ENCODE measurements at regions not wholly inside any gene's neighbourhood (a gene's known extent, or its start where the extent isn't known, plus 50 kb on each side); places are given as distances from the start of the nearest gene placed in this dataset.

- DNase-seq (no peak), ATAC-seq (ENCODE audit: low read depth) (no peak)
- no peaks in the 10 kb centered on the region for H3K4me1 Mint-ChIP-seq
- H3K36me3 Mint-ChIP-seq (ENCODE audit: low read depth), result no peaks in the 10 kb centered on the region
- TF ChIP-seq CTCF (IDR thresholded peaks at IDR 0.05), result no peak
- no peaks in the 10 kb centered on the region for H3K9me3 Mint-ChIP-seq
- intact Hi-C loops (cut with micrococcal nuclease), result no loop called here
- ChIA-PET CTCF (no interaction called here), POLR2A (no interaction called here)
- no peak overlapping the region for H3K27ac Mint-ChIP-seq
- no peaks in the 10 kb centered on the region for H3K27me3 Mint-ChIP-seq
- no peak overlapping the region for H3K4me3 Mint-ChIP-seq
Observed at GRCh38 chr1:106226550-106226949, 829.9 kb upstream of the PRMT6 start.

- CTCF ChIA-PET, result no interaction called here
- no peaks in the 10 kb centered on the region for H3K4me1 Mint-ChIP-seq
- no peaks in the 10 kb centered on the region for H3K27me3 Mint-ChIP-seq
- no peak overlapping the region for H3K4me3 Mint-ChIP-seq
- DNase-seq (no peak), ATAC-seq (ENCODE audit: low read depth) (no peak)
- no peak for TF ChIP-seq CTCF (IDR thresholded peaks at IDR 0.05)
- intact Hi-C loops (cut with micrococcal nuclease), result no loop called here
- H3K27ac Mint-ChIP-seq, result no peak overlapping the region
- POLR2A ChIA-PET, result no interaction called here
- H3K9me3 Mint-ChIP-seq, result no peaks in the 10 kb centered on the region
- H3K36me3 Mint-ChIP-seq (ENCODE audit: low read depth), result no peaks in the 10 kb centered on the region
Observed at GRCh38 chr1:106232128-106232527, 824.3 kb upstream of the PRMT6 start.

GRCh38 chr1:106233511-106233910, 823.0 kb upstream of the PRMT6 start:
- H3K9me3 Mint-ChIP-seq, result no peaks in the 10 kb centered on the region
- ChIA-PET POLR2A (no interaction called here), CTCF (no interaction called here)
- no peaks in the 10 kb centered on the region for H3K27me3 Mint-ChIP-seq
- H3K4me3 Mint-ChIP-seq, result no peak overlapping the region
- ATAC-seq (ENCODE audit: low read depth) (no peak), DNase-seq (no peak)
- H3K36me3 Mint-ChIP-seq (ENCODE audit: low read depth), result no peaks in the 10 kb centered on the region
- intact Hi-C loops (cut with micrococcal nuclease), result no loop called here
- H3K27ac Mint-ChIP-seq, result no peak overlapping the region
- no peaks in the 10 kb centered on the region for H3K4me1 Mint-ChIP-seq
- no peak for TF ChIP-seq CTCF (IDR thresholded peaks at IDR 0.05)

GRCh38 chr1:106249365-106249764, 807.1 kb upstream of the PRMT6 start:
- no peak overlapping the region for H3K27ac Mint-ChIP-seq
- CTCF ChIA-PET, result no interaction called here
- intact Hi-C loops (cut with micrococcal nuclease), result no loop called here
- H3K9me3 Mint-ChIP-seq, result no peaks in the 10 kb centered on the region
- no peak for DNase-seq
- no peaks in the 10 kb centered on the region for H3K36me3 Mint-ChIP-seq (ENCODE audit: low read depth)
- no peaks in the 10 kb centered on the region for H3K27me3 Mint-ChIP-seq
- no peak for TF ChIP-seq CTCF (IDR thresholded peaks at IDR 0.05)
- ATAC-seq (ENCODE audit: low read depth), result no peak
- no peak overlapping the region for H3K4me3 Mint-ChIP-seq
- H3K4me1 Mint-ChIP-seq, result no peaks in the 10 kb centered on the region
- POLR2A ChIA-PET, result no interaction called here

- H3K27me3 Mint-ChIP-seq, result no peaks in the 10 kb centered on the region
- H3K4me3 Mint-ChIP-seq, result no peak overlapping the region
- POLR2A ChIA-PET, result no interaction called here
- no peaks in the 10 kb centered on the region for H3K9me3 Mint-ChIP-seq
- intact Hi-C loops (cut with micrococcal nuclease), result no loop called here
- no peak for DNase-seq
- no peaks in the 10 kb centered on the region for H3K36me3 Mint-ChIP-seq (ENCODE audit: low read depth)
- ATAC-seq (ENCODE audit: low read depth), result no peak
- TF ChIP-seq CTCF (IDR thresholded peaks at IDR 0.05), result no peak
- CTCF ChIA-PET, result no interaction called here
- H3K4me1 Mint-ChIP-seq, result no peaks in the 10 kb centered on the region
- H3K27ac Mint-ChIP-seq, result no peak overlapping the region
Observed at GRCh38 chr1:106249810-106250209, 806.7 kb upstream of the PRMT6 start.

All from activated B cell treated with CpG ODN at 0.5 μM for 24 hours (primary cell).